Non-pigmented ciliary epithelial cell (primary cell): ENCODE measurements at regions not wholly inside any gene's neighbourhood (a gene's known extent, or its start where the extent isn't known, plus 50 kb on each side); places are given as distances from the start of the nearest gene placed in this dataset.
"Not testable (repeated sequence)": the region's sequence is repeated elsewhere in the genome, so short reads cannot be mapped to it uniquely, and the experiment has no call there.

ENCODE experiments used
- DNase-seq: peaks from one replicate; pipeline ENCODE4 v3.0.0-alpha.2; 2010; ENCODE audit warnings: low read depth

DNA sequence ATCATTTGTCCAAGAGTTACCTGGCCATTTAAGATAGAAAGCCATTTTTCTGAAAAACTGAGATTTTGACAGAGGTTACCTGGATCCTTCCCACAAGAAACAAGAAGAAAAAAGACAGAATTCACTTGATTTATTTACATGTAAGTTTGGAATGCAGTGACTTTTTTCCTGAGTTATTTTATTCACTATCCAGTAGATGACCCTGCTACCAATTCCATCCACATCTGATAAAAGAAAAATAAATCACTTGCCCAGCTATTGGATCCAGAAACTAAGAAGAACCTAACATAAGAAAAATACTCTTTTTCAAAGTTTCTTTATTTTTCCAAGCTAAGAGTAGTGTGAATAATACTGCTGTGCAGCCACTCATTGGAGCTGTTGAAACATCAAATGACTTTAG, 275.2 kb downstream of the CETN3 start:
- DNase-seq: no peak

DNA sequence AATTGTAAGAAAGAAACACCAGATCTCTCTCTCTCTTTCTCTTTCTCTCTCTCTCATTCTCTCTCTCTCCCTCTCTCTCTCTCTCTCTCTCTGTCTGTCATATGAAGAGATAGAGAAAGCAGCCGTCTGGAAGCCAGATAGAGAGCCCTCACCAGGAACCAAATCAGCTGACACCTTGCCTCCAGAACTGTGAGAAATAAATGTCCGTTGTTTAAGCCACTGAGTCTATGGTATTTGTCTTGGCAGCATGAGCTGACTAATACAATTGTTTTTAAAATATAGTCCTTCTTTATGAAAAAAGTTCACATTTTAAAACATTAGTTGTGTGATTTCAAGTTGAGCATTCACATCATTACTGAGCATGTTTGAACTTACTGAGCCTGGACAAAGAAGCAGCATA, 275.6 kb downstream of the CETN3 start:
- no peak for DNase-seq

DNA sequence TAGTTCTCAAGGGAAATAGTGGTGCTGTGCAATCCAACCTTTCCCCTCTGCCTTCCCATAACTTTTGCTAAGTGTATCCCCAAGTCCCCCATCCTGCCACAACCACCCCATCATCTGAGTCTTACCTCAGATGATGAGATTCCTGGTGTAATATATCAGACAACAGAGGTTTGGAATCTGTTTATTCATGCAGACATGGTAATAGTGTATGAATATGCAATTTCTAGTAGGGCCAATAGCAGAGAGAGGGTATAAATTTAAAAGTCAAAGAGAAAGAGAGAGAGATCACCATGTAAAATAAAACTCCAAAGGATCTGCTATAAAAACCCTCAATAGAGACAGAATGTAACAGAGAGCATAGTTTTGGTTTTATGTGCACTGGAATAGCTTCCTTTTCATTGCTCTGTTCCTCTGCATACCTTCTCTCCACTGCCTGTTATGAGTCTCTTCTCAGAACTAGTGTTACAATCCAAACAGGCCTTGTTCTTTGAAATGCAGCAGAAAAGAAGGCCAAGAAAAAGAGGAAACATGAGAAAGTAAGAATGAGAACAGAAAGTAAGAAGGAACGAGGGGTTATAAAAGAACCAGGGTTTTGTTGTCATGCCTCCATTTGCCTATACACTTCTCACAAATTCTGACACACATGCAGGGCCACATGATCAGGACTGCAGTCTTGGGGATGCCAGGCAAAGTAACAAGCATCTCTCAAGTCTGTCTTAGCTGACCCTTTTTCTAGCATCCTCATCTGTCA, 278.0 kb downstream of the CETN3 start:
- no peak for DNase-seq

DNA sequence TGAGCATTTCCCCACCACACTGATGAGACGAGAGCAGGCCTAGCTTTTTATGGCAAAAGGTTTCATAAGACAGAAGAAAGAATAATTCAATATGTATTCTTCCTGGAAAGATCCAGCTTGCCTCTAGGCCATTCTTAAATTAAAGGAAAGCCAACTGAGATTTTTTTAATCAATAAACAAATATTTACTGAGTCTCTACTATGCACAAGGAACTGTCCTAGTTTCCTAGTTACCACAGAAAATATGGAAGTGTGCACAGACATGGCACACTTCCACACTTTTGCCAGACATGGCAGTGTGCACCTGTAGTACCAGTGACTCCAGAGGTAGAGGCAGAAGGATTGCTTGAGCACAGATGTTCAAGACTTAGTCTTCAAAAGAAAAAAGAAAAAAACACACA, 281.0 kb downstream of the CETN3 start:
- DNase-seq: no peak

DNA sequence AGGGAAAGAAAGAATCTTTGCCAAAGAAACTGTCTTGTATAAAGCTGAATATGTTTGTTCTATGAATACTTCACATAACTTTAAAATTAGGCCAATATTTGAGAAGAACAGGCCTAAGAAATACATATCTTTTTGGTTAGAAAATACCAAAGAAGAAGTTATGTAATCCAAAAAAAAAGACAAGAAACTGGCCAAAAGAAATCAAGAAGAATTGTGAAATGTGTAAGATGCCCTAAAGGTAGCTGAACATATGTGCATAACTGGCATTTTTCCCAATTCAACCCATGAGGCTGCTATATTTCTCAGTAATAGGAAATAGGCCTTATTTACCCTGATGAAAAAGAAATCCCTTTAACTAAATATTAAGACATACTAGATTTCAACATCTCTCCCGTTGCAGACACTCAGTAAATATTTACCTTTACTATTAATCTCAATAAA, 290.0 kb downstream of the CETN3 start:
- no peak for DNase-seq

DNA sequence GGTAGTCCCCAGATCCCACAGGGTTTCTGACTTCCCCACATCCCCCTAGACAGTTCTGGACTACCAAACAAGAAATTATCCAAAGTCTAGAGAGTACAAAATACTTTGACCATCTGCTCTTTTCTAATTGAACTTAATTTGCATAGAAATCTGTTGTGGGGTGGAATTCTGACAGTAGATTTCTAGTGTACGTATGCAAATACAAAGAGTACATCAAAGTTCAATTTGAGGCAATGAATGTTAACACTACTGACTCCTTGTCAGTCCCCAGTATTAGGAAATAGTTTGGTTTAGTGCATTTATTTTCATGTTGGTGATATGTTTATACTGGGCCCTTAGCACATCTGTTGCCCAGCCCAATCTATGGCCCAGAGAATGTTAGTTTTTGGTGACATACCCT, 292.6 kb downstream of the CETN3 start:
- DNase-seq: no peak

DNA sequence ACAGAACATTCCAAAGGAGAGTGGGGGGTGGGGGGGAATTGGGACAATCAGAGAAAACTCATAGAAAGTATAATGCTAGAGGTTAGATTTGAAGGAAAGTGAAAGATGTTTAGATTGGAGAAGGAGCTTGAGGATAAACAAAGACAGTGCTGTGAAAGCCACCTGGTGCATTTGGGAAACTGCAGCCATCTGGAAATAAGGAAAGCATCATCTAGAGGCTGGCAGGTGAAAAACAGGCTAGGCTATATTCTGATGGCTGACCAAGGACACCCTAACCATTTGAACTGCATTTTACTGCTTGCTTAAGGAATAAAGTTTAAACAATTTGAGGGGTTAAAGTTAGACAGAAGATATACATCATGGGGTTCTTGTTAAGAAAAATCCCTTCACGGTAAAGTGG, 296.4 kb downstream of the CETN3 start:
- no peak for DNase-seq

DNA sequence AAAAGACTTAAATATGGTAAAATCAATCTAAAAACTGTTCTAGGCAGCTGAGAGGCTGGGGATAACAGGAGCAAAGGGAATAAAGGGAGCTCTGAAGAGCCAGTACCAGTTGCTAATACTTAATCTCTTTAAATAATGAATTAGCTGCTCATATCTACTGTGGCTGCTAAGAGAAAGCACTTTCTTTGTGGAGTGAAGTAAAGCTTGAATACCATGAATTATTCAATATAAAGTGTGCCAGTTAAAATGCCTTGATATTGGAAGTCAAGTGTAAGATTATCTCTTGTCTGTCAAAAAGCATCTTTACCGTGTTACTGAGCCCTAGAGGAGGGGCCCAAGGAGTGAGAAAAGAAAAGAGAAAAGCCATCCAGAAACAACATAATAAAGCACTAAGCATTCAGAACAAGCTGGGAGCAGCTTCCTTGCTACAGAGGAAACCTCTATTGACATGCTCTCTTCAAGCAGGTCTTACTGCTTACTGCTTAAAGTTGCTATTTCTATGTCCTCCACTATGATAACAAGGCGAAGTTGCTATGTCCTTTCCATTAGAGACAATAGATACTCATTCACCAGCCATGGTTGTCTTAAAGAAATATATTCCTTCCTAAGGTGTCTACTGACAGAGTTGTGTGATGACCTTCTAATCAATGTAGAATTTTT, 297.4 kb downstream of the CETN3 start:
- no peak for DNase-seq

DNA sequence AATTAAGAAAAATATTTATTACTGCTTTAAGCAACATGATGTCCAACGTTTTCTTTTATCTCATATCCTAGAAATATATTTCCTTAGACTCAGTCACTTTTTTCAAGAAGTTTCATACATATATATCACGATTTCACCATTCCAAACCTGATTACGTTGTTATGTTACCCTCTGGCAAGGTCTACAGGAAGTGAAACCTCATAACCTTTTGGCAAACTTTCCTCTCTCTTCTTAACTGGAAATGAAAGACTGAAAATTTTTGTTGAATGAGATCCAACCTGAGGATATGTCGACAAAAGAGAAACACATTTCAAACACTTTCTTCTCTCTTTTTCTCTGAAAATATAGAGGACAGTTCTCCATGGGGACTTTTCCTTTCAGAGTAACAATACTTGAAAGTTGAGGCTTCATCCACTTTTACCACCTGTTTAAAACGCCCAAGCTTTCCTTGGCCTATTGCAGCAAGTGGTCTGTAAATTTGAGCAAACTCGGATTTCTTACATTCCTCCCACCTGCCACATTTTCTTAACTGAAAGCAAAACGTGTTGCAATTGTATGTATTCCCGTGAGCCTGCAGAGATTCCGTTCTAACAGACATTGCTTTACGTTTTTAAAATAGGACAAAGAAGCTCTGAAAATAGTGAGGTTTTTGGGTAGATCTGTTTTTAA, 298.1 kb downstream of the CETN3 start:
- DNase-seq: no peak

DNA sequence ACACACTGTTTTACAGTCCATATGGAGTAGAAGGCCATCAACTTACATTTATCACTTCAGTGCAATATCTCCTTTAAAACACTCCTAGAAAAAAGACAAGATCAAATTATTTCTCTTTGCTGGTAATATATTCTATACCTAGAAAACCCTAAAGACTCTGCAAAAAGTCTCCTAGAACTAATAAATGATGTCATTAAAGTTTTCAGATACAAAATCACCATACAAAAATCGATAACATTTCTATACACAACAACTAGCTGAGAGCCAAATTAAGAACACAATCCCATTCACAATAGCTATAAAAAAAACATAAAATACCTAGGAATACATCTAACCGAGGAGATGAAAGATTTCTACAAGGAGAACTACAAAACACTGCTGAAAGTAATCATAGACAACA, 300.3 kb downstream of the CETN3 start:
- DNase-seq: no peak

DNA sequence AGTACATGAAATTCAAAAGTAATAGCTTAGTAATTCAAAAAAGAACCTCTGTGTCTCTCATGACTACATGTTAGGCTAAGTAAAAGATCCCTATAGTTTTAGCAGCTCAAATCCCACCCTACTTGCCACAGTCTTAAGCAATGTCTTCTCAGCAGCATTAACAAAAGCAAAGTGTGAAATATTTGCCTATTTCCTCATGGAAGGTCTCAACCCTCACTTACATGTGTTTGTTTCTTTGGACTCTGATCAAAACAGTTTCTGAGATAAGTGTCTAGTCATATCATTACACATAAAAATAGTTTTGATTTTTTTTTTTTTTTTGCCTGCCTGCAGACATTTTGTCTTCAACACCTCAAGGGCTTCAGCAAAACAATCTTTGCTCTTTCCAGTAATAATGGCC, 310.5 kb downstream of the CETN3 start:
- DNase-seq: no peak

DNA sequence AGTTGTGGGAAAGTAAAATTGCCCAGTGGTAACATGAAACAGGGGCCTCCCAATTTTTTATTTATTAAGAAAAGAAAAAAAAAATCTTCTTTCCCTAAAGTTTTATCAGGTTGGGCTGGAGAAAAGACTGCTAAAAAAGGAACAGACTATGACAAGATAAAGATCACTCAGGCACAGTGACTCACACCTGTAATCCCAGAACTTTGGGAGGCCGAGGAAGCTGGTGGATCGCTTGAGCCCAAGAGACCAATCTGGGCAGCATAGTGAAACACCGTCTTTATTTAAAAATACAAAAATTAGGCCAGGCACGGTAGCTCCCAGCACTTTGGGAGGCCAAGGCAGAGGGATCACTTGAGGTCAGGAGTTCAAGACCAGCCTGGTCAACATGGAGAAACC, 312.5 kb downstream of the CETN3 start:
- DNase-seq: no peak

DNA sequence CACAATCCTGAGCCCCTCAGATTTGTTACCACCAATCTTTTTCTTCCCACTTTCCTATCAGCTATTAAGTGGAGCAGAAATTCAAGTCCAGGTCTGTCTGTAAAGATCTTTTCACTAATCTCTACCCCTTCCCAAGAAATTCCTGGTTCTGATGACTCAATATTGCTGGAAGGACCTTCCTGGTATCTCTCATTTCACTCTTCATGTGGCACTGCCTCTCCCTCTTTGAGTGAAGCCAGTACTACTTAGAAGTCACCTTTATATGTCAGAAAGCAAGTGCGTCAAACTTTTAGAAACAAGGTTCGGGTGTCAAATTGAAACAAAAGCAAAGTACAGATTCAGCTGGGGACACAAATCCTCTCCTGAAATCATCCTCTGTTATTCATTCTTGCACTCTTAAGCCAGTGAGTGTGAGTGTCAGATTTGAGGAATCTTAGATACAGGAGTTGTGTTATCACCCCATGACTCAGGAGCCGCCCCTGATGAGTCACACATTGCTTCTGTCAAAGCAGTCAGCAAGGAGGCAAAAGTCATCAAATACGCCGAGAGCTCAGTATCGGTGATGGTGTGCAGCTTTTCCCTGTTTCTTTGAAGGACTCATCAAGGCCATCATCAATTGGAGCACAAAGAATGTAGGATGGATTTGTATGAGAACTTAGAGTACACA, 313.0 kb downstream of the CETN3 start:
- DNase-seq: peak; percentile 82

DNA sequence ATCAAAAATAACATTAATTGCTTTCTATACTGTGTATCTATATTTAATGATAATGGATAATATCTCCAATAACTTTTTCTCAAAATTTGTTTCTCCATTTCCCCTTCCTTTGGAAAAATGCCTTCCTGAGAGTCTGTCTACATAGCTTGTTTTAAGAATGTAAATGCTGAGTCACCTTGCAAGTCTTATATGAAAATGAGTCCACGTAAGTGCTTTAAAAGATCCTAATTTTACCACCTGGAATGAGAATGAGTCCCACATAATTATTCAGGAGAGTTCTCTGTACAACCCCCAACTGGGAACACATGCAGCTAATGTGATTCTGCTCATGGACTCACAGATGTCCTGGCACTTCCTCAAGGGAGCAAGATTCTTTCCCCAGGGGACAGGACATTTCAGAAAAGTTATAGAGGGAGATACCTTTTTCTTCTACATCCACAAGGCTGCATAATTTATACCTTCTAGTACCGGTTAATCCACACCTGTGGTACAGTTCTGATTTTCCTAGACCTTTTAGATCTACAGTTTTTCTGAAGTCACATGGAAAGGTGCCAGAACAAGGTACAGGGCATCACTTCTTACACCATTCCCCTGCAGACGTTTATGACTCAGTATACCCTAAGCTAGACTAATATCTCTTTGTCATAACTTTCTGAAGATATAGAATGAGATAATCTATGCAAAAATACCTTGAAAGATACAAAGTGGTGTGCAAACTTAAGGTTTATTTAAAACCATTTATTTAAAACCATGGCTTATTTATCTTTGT, 314.1 kb downstream of the CETN3 start:
- DNase-seq: no peak

DNA sequence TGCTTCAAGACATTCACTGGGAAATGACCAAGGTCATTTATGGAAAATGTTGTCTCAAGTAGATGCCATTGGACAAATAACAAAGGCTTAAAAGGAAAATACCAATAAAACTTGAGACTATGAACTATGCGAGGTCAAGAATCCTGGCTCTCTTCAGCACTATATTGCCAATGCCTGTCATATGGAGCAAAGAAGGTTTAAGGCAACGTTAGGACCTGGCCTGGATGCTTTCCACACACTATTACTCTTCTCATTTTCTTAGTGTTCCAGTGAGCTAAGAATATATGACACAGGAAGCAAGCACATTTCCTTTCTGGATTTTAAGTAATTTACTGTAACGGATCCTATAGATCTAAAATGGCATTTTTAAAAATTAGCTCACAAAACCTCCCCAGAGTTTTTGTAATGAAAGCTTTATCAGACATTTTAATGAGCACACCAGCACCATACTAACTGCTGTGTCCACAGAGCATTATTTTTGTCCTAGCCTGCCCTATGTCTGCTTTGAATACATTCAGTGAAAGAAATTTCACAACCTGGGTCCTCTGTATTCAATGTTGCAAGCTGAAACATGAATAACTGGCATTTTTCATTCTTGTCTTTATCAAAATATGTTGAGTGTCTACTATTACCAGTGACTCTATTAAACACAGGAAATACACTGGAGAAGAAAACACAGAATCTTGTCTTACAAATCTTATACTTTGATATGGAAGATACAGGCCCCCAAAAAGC, 315.6 kb downstream of the CETN3 start:
- DNase-seq: no peak

DNA sequence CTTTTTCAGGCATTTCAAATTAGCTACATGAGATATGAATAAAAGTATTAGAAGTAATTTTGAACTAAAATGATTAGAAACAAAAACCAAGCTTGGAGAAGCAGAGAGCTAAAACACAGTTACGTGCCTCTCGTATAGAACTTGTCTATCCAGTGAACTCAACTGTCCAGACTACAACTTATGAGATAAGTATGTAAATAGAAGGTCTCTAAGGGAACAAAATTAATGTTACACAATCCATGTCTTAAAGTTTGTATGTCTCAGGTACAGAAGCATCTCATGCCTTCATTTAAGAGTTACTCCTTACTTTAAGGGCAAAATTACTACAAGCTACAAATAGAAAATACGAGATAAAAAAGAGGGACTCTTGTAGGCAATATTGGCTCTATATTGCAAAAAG, 316.8 kb downstream of the CETN3 start:
- DNase-seq: no peak

DNA sequence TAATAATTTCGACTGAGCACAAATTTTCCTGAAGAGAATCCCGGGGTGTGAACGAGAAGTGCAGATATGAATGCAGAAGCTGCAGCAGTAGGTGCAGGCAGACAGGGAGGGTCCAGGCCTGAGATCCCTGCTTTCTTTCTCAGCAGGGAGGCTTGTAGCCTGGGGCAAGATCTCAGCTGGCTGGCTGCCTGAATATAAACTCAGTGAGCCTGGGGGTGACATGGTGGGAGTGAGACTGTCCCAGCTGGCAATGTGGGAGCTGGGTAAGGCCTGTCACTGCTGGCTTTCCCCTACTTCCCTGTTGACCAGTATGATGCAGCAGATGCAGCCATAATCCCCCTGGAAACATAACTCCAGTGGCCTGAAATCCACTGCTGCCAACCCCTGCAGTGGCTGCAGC, 325.2 kb downstream of the CETN3 start:
- no peak for DNase-seq

DNA sequence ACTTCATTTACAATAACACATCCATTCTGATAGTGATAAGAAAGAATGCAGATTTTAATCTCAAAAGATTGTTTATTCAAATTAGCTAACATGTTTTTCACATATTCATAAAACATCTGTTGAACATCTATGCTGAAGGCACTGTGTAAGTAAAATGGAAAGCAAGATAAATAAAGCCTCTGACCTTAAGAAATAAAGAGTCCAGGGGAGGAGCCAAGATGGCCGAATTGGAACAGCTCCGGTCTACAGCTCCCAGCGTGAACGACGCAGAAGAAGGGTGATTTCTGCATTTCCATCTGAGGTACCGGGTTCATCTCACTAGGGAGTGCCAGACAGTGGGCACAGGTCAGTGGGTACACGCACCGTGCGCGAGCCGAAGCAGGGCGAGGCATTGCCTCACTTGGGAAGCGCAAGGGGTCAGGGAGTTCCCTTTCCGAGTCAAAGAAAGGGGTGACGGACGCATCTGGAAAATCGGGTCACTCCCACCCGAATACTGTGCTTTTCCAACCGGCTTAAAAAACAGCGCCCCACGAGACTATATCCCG, 336.5 kb downstream of the CETN3 start:
- DNase-seq: not testable (repeated sequence)

DNA sequence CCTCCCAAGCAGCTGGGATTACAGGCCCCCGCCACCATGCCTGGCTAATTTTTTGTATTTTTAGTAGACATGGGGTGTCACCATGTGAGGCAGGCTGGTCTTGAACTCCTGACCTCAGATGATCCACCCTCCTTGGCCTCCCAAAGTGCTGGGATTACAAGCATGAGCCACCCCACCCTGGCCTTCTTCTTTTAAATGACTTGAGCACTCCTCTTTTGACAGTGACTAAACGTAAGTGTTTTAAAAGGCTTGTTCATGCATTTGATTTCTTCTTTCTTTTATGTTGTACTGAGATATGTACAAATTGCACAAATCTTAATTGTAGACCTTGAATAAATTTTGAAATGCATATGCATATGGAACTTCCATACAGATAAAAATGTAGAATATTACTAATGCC, 337.9 kb downstream of the CETN3 start:
- no peak for DNase-seq

DNA sequence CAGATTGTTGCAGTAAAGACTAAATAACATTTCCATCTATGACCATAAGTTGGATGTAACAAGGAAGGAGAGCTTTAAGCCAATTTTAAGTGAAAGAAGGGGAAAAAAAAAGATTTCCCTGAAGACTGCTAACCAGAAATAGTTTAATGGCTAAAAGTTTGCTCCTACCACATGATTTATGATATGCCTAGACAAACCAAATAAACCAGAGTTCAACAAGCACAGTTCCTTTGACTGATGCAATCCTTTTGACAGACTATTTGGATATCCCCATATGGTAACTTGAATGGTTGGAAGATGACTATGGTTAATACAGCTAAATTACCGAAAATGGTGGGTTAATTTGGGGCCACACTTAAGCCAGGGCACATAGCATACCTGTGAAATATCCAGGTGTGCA, 338.5 kb downstream of the CETN3 start:
- no peak for DNase-seq

DNA sequence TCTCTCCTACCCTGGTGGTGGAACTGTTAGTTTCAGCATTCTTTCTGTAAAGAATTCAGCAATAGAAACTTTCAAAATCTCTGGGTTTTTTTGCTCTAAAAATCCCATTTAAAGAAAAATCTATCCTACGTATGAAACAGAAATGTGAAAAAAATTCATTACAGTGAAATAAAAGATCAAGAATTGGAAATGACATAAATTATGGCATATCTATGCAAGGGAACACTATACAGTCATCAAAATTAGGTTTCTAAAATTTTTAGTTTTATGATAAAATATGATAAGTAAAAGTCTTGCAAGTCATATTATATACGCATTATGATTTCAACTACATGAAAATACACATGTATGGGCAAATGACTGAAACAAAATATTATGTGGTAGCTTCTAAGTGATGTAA, 342.6 kb downstream of the CETN3 start:
- no peak for DNase-seq
